ENCODE measurements at regions not wholly inside any gene's neighbourhood (a gene's known extent, or its start where the extent isn't known, plus 50 kb on each side); places are given as distances from the start of the nearest gene placed in this dataset.

DNA sequence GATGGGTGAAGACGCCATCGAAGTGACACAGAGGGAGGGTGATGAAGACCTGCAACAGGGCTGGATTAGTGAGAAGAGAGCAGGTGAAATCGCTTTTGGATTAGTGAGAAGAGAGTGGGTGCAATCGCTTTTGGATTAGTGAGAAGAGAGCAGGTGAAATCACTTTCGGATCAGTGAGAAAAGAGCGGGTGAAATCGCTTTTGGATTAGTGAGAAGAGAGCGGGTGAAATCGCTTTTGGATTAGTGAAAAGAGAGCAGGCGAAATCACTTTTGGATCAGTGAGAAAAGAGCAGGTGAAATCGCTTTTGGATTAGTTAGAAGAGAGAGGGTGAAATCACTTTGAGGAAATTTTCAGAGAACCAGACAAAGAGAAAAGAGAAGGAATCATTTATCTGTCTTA, 67.2 kb upstream of the TRIO start:
- no peak overlapping the region for H3K27ac ChIP-seq
- no peak overlapping the region for H3K4me2 ChIP-seq (ENCODE audit: low read length)
- H3K4me3 ChIP-seq (ENCODE audit: low read depth, low read length) = no peak overlapping the region
- H3K36me3 ChIP-seq (ENCODE audit: control insufficient read depth, insufficient read depth, low read length) = no peaks in the 10 kb centered on the region
- H3K9me3 ChIP-seq (ENCODE audit: control insufficient read depth, low read length) = no peaks in the 10 kb centered on the region
- no peaks in the 10 kb centered on the region for H3K4me1 ChIP-seq
- no peaks in the 10 kb centered on the region for H3K79me2 ChIP-seq
- TF ChIP-seq CTCF (IDR thresholded peaks at IDR 0.05) = no peak
- H2AFZ ChIP-seq = no peak overlapping the region
- no peaks in the 10 kb centered on the region for H3K27me3 ChIP-seq (ENCODE audit: control insufficient read depth, insufficient read depth, low read length)
- H3K9ac ChIP-seq = no peak overlapping the region

DNA sequence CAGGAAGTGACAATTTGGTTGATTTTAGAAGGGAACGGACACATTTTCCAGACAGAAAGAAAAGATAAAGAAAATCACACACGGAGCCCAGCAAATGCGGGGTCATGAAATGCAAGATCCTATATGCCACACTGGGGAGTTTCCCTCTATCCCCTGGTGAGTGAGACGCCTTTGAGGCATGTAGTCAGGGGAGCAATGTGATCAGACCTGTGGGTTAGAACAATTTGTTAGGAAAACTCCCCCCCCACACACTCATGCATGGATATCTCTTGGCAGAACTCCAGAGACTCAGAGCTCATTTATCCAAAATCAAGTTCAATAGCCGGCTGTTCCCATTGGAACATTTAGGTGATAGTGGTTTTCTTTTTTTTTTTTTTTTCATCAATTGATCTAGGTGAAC, 71.7 kb upstream of the TRIO start:
- no peaks in the 10 kb centered on the region for H3K4me1 ChIP-seq
- no peaks in the 10 kb centered on the region for H3K27me3 ChIP-seq (ENCODE audit: control insufficient read depth, insufficient read depth, low read length)
- no peaks in the 10 kb centered on the region for H3K79me2 ChIP-seq
- no peaks in the 10 kb centered on the region for H3K9me3 ChIP-seq (ENCODE audit: control insufficient read depth, low read length)
- TF ChIP-seq CTCF (IDR thresholded peaks at IDR 0.05) = no peak
- no peak overlapping the region for H3K4me2 ChIP-seq (ENCODE audit: low read length)
- no peak overlapping the region for H3K4me3 ChIP-seq (ENCODE audit: low read depth, low read length)
- no peaks in the 10 kb centered on the region for H3K36me3 ChIP-seq (ENCODE audit: control insufficient read depth, insufficient read depth, low read length)
- H3K27ac ChIP-seq = no peak overlapping the region
- H3K9ac ChIP-seq = no peak overlapping the region
- no peak overlapping the region for H2AFZ ChIP-seq

GRCh38 chr5:14069021-14069420, 74.1 kb upstream of the TRIO start:
- H3K9ac ChIP-seq = no peak overlapping the region
- no peak overlapping the region for H3K4me2 ChIP-seq (ENCODE audit: low read length)
- H2AFZ ChIP-seq = no peak overlapping the region
- no peak for TF ChIP-seq CTCF (IDR thresholded peaks at IDR 0.05)
- H3K36me3 ChIP-seq (ENCODE audit: control insufficient read depth, insufficient read depth, low read length) = no peaks in the 10 kb centered on the region
- H3K27ac ChIP-seq = no peak overlapping the region
- H3K27me3 ChIP-seq (ENCODE audit: control insufficient read depth, insufficient read depth, low read length) = no peaks in the 10 kb centered on the region
- H3K79me2 ChIP-seq = no peaks in the 10 kb centered on the region
- no peaks in the 10 kb centered on the region for H3K4me1 ChIP-seq
- no peak overlapping the region for H3K4me3 ChIP-seq (ENCODE audit: low read depth, low read length)
- H3K9me3 ChIP-seq (ENCODE audit: control insufficient read depth, low read length) = no peaks in the 10 kb centered on the region

GRCh38 chr5:14068136-14068535, 75.0 kb upstream of the TRIO start:
- no peak for TF ChIP-seq CTCF (IDR thresholded peaks at IDR 0.05)
- H3K4me1 ChIP-seq = no peaks in the 10 kb centered on the region
- no peak overlapping the region for H3K27ac ChIP-seq
- no peak overlapping the region for H3K9ac ChIP-seq
- H3K4me2 ChIP-seq (ENCODE audit: low read length) = no peak overlapping the region
- no peaks in the 10 kb centered on the region for H3K9me3 ChIP-seq (ENCODE audit: control insufficient read depth, low read length)
- no peaks in the 10 kb centered on the region for H3K36me3 ChIP-seq (ENCODE audit: control insufficient read depth, insufficient read depth, low read length)
- H3K27me3 ChIP-seq (ENCODE audit: control insufficient read depth, insufficient read depth, low read length) = no peaks in the 10 kb centered on the region
- no peak overlapping the region for H3K4me3 ChIP-seq (ENCODE audit: low read depth, low read length)
- no peaks in the 10 kb centered on the region for H3K79me2 ChIP-seq
- H2AFZ ChIP-seq = no peak overlapping the region

GRCh38 chr5:14066326-14066725, 76.8 kb upstream of the TRIO start:
- no peak overlapping the region for H3K9ac ChIP-seq
- no peaks in the 10 kb centered on the region for H3K79me2 ChIP-seq
- H3K4me2 ChIP-seq (ENCODE audit: low read length) = no peak overlapping the region
- no peak for TF ChIP-seq CTCF (IDR thresholded peaks at IDR 0.05)
- no peaks in the 10 kb centered on the region for H3K4me1 ChIP-seq
- H3K4me3 ChIP-seq (ENCODE audit: low read depth, low read length) = no peak overlapping the region
- no peak overlapping the region for H2AFZ ChIP-seq
- no peaks in the 10 kb centered on the region for H3K9me3 ChIP-seq (ENCODE audit: control insufficient read depth, low read length)
- H3K27ac ChIP-seq = no peak overlapping the region
- H3K27me3 ChIP-seq (ENCODE audit: control insufficient read depth, insufficient read depth, low read length) = no peaks in the 10 kb centered on the region
- no peaks in the 10 kb centered on the region for H3K36me3 ChIP-seq (ENCODE audit: control insufficient read depth, insufficient read depth, low read length)
